H1 (cell line): ENCODE measurements at regions not wholly inside any gene's neighbourhood (a gene's known extent, or its start where the extent isn't known, plus 50 kb on each side); places are given as distances from the start of the nearest gene placed in this dataset.

Source experiments
- CEBPB ChIP-seq: IDR thresholded peaks from 2 replicates; pipeline ENCODE4 v1.6.1; 2012; ENCODE audit warnings: low read depth, low read length
- CHD2 ChIP-seq: IDR thresholded peaks from 2 replicates; pipeline ENCODE4 v1.6.1; 2012; ENCODE audit warnings: low read length, improper control_type of control experiment
- CHD7 ChIP-seq: fragments of 300-600 bp; sonication (generic); IDR thresholded peaks from 2 replicates; pipeline ENCODE4 v1.7.1; 2012; ENCODE audit warnings: low read length, moderate library complexity, mild to moderate bottlenecking, inconsistent platforms; ENCODE audit not compliant: insufficient replicate concordance
- KDM4A ChIP-seq: IDR thresholded peaks from one replicate; pipeline ENCODE4 v1.7.1; 2012; ENCODE audit warnings: low read depth, mild to moderate bottlenecking, moderate library complexity, low read length, inconsistent platforms; ENCODE audit not compliant: severe bottlenecking
- RNF2 ChIP-seq: fragments of 200-900, 300-1000 bp; sonication (generic); IDR thresholded peaks from 2 replicates; pipeline ENCODE4 v1.7.1; 2016; ENCODE audit warnings: borderline replicate concordance, low read depth, mild to moderate bottlenecking, antibody characterized with exemption, low read length; ENCODE audit not compliant: poor library complexity, severe bottlenecking; ENCODE audit errors: missing control alignments
- SAP30 ChIP-seq: fragments of 300-600 bp; sonication (generic); IDR thresholded peaks from 2 replicates; pipeline ENCODE4 v1.7.1; 2012; ENCODE audit warnings: low read length, moderate library complexity, mild to moderate bottlenecking, inconsistent platforms; ENCODE audit not compliant: insufficient read depth, insufficient replicate concordance

DNA sequence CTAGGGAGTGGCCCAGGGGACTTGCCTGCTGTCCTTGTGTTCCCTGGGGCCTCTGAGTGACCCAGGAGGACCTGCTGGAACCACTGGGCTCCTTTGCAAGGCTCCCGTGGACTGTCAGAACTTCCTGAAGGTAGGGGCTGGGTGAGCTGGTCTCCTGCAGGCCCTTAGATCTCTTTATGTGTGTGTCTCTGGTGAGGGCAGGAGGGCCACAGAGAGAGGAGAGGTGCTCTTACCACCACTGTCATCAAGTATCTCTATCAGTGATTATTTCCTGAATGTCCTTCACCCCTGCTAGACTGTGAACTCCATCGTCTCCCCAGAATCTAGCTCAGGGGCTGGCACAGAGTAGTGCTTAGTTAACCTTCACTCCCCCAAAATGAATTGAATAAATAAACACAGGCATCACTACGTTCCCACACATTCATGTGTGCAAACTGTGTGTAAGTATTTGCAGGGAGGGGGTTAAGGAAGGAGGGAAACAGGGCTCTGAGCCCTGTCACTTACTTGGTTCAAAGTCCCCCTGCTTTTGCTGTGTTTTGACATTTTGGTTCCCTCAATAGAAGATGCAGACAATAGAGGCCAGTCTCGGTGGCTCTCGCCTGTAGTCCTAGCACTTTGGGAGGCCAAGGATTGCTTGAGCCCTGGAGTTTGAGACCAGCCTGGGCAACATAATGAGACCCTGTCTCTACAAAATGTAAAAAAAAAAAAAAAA, 100.8 kb upstream of the HAAO start (continued):
- TF ChIP-seq CHD7 (no peak), CEBPB (no peak), KDM4A (no peak), RNF2 (no peak), CHD2 (no peak), SAP30 (no peak)
